Stimulated activated CD4-positive, alpha-beta T cell treated with anti-CD3 and anti-CD28 coated beads, TNF-alpha, amount 100 ng/mL, for 48 hours (primary cell): ENCODE measurements at regions not wholly inside any gene's neighbourhood (a gene's known extent, or its start where the extent isn't known, plus 50 kb on each side); places are given as distances from the start of the nearest gene placed in this dataset.
"Not testable (repeated sequence)": the region's sequence is repeated elsewhere in the genome, so short reads cannot be mapped to it uniquely, and the experiment has no call there.

ENCODE experiments used
- DNase-seq, 3 donors: peaks; one replicate each; pipeline ENCODE4 v3.0.0-alpha.2; 2020; ENCODE audit warnings: low read depth in 3 of 3

DNA sequence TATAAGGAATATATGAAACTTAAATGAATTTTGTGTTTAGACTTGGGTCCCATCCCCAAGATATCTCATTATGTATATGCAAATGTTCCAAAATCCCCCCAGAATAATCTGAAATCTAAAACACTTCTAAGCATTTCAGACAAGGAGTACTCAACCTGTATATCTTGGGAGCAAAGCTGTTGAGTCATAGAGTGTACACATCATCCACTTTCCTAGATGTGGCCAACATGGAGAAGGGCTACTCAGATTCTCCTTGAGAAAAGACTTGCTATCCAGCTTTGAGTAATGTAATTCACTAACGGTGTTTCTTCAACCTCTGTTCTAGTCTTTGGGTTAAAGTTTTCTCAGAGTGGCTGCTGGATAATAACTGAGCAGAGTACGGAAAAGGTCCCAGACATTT, 215.5 kb upstream of the POU1F1 start:
- no peak for DNase-seq

DNA sequence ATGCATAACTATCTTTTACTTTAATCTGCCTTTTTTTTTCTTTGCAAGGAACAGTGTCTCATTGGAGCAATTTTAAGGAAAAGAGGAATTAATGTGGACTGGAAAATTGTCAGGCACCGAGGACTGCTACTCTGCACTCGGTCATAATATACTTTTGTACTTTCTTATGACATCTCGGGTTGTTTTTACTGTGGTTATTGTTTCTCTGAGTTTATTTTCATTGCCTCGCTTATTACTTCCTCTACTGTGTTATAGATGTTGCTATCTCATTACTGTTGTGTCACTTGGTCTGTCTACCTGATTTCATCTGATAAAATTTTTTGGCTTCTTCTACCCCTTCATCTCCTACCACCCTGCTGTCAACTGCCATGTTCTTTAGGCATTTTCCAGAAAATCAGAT, 213.5 kb upstream of the POU1F1 start:
- no peak for DNase-seq

DNA sequence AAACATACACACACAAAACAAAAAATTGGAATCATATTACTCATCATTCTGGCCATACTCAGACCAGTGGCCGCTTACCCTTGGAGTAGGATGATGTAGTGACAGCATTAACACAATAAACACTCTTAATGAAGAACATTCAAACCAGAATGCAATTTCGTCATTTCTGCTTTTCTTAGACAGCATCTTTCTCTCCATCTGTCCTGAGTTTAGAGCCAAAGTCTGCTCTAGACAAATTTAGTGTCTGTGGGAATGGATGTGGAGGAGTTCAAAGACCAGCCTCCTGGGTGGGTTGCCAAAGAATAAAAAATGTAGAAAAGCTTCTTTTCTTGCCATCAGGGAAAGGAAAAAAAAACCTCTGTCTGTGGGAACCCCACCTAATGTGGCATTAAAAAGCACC, 212.4 kb upstream of the POU1F1 start:
- no peak for DNase-seq

DNA sequence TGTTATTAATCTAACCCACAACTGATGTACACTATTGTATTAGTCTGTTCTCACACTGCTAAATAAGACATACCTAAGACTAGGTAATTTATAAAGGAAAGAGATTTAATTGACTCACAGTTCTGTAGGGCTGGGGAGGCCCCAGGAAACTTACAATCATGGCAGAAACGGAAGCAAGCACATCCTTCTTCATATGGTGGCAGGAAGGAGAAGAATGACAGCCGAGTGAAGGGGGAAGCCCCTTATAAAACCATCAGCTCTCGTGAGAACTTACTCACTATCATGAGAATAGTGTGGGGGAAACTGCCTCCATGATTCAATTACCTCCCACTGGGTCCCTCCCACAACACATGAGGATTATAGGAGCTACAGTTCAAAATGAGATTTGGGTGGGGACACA, 210.3 kb upstream of the POU1F1 start:
- not testable (repeated sequence) for DNase-seq

DNA sequence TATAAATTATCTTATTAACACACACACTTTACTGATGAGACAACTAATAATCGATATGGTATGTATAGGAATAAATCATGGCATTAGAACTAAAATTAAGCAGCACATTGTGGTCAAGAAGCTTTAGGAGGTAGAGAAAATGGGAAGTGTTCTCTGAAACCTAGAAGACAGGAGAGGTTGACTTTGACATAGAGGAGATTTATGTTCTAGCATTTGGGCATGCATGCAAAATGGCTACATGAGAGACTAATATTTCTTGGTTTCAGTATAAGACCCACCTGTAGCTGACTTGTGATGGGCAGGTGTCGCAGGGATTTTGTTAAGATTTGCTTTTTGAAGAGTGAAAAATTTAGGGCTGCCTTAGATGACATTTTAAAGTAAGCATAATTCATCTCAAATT, 209.7 kb upstream of the POU1F1 start:
- DNase-seq = no peak

DNA sequence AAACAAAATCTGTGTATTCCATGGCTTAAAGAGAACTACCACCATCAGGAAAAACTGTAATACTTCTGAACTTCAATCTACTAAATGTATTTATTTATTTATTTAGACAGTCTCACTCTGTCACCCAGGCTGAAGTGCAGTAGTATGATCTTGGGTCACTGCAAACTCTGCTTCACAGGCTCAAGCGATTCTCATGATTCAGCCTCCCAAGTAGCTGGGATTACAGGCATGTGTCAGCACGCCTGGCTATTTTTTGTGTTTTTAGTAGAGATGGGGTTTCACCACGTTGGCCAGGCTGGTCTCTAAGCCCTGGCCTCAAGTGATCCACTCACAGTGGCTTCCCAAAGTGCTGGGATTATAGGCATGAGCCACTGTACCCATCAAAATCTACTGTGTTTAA, 202.3 kb upstream of the POU1F1 start:
- no peak for DNase-seq

DNA sequence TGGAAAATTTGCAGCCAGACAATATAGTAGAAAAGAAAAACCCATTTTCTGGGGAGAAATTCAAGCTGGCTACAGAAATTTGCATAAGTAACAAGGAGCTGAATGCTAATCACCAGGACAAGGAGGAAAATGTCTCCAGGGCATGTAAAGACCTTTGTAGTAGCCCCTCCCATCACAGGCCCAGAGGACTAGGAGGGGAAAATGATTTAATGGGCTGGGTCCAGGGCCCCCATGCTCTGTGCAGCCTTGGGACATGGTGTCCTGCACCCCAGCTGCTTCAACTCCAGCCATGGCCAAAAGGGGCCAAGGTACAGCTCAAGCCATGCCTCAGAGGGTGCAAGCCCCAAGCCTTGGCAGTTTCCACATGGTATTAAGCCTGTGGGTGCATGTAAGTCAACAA, 197.6 kb upstream of the POU1F1 start:
- DNase-seq = no peak

DNA sequence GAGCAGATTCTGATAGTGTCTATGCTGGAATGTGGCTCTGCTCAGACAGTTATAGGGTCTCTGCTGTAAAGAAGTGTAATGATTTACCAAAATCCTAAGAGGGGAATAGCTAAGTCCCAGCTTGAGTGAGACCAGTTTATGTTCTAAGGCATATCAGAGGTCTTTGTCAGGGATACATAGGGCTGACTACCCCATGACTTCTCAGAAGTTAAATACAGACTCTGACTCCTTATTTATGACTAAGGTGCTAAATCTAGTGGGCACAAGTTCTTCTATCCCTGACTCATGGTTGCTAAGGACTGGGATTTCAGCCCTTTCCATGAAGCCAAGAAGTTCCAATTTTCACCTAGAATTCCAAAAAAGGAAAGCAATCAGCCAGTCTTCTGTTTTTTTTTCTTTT, 192.6 kb upstream of the POU1F1 start:
- DNase-seq = no peak

DNA sequence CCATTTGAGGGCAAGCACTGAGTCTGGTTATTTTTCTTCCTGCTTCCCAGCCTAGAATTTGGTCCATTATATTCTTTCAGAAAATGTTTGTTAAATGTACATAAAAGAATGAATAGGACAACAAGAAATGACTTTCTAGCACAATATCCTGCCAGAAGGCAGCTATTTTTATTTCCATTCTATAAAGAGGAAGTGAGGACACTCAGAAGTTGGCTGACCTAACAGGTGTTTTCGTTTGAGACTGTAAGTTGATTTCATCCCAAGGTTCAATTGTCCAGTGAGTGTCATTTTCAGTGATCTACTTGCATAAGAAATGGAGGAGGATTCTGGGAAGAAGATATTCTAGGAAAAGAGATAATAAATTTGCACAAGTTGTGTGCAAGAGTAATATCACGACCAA, 191.9 kb upstream of the POU1F1 start:
- no peak for DNase-seq

DNA sequence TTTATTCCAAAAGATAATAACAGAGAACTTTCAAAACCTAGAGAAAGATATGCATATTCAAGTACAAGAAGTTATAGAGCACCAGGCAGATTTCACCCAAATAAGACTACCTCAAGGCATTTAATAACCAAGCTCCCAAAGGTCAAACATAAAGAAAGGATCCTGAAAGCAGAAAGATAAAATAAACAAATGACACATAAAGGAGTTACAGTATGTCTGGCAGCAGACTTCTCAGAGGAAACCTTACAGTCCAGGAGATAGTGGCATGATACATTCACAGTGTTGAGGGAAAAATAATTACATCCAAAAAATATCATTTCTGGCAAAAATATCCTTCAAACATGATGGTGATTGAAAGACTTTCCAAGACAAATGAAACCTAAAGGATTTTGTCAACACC, 185.8 kb upstream of the POU1F1 start:
- no peak for DNase-seq

DNA sequence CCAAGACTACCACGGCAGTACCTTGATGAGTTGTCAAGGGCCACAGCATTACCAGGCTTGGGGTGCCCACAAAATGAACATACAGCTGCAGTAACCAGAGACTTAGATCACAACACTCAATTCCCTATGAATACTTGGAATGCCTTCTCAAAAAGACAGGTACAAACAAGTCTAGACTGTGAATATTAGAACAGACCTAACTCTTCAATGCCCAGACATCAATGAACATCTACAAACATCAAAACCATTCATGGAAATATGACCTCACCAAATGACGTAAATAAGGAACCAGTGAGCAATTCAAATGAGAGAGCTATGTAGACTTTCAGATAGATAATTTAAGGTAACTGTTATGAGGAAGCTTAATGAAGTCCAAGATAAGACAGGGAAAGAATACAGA, 185.1 kb upstream of the POU1F1 start:
- DNase-seq = no peak

DNA sequence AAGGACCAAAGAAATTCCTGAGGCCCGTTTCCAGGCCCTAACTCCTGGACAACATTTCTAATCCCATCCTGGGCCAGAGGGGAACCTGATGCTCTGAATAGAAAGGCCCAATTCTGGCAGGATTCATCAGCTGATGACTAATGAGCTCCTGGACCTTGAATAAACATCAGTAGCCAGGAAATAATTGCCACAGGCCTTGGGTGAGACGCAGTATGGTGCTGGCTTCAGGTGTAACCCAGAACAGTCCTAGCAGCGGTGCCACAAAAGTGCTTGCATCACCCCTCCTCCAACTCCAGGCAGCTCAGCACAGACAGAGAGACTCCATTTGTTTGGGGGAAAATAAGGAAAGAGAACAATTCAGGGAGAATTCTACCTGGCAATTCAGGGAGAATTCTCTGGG, 184.7 kb upstream of the POU1F1 start:
- no peak for DNase-seq

DNA sequence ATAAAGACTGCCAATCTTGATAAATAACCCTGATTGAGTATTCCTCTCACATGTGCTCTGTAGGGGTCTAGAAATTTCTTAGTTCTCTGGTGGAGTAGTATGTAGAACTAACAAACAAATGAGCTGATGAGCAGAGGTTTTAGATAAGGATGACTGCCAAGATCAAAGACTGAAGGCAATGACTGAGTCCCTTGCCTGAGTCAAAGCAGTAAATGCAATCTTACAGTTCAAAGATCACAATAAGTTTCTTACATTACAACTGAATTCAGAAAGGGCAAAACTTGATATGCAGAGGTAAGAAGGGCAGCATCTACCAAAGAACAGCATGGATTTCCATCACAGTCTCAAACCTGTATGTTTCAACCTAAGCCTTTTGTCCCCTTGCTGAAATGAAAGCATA, 172.2 kb upstream of the POU1F1 start:
- no peak for DNase-seq

DNA sequence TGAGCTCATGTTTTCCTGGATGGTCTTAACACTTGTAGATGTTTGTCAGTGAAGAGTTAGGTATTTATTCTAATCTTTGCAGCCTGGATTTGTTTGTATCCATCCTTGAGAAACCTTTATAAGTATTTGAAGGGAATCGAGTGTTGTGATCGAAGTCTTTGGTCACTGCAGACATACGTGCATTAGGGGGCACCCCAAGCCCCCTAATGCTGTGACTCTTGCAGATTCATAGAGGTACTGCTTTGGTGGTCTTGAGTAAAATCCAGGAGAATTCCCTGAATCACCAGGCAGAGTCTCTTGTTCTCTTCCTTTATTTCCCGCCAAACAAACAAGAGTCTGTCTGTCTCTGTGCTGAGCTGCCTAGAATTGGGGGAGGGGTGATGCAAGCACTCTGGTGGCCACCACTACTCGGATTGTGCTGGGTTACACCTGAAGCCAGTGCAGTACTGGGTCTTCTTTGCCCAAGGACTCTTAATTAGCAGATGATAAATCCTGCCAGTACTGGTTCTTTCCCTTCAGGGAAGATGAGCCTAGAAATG, 170.5 kb upstream of the POU1F1 start:
- no peak for DNase-seq

DNA sequence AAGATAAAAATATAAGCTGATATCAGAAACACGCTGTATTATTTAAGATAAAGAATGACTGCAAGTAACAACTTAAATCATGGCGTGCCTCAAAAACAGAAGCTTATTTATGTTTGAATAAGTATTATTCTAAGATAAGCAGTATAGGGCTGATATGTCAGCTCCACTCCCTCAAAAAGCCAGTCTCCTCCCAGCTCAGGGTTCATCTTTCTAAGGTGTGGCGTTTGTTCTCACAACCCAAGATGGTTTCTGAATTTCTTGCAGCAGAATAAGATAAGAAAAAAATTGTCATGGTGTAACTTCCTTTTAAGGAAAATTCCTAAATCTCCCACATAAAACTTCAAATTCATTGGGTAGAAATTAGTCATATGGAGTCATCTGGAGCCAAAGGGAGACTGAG, 166.1 kb upstream of the POU1F1 start:
- DNase-seq = no peak

DNA sequence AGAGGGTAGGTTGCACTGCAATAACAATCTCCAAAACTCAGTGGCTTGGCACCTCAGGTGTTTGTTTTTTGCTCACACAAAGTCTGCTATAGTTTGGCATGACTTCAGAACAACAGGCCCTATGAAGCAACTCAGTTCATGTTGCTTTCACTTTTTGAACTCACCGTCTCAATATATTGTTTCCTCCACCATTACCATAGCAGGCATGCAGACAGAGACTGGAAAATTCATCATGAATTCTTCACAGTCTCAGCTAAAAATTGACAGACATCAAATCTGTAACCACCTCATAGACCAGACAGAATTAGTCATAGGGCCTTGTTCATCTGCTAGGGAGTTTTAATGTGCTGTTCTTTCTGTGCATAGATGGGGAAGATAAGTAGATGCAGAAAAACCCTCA, 161.4 kb upstream of the POU1F1 start:
- DNase-seq = no peak

DNA sequence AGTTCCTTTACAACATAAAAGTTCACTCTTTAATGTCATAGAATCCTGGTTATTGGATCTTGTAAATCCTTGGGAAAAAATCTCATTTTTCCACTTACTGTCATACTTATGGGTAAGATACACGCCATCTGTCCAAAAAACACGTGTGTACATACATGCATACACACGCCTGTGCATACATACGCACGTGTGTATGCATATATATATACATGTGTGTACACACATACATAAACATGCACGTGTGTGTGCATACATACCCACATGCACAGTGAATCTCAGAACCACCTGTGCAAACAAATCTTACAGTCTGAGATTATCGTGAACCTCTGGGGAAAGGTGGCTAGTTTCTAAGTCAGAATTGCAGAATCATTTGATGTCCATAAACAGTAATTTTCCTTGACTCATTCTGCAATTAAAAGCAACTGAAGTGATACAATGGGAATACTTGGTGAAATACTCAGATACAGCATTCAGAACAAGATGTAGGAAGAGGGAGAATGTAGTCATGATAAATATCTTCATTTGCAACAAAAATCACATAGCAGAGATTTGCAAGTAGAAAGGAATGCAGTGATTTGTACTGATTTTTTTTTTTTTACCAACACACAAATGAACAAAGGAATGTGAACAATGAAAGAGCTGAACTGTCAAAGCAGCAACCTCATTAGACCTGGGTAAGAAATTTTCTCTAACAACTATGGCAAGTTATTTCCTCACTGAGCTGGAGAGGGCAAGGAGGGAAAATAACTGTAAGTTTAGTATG, 160.6 kb upstream of the POU1F1 start:
- no peak for DNase-seq

DNA sequence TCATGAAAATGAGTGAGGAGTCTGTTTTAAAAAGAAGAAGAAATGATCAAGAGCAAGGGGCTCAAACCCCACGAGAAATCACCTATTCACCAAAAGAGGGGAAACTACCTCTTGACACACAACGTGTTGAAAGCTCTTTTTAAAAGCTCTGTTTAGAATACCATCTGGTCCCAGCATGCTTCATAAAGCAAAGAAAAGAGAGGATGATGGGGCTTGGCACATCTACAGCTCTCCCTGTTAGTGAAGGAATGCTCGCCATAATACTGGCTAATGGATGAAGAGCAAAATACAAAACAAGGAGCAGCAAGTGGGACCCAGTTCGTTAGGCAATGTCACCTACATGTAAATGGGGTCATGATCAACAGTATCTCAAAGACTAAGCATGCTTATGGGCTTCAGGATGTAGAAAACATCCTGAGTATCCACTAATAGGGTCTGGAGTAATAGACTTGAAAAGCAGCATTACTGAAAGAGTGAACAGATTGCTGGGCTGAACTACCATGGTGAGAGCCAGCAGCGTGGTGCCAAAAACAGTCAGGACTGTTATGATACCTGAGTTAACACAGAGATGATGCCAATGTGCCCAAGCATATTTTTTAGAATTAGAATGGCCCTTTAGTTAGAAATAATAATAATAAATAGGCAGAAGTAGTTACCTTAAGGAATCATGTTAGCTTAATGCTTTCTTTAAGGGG, 159.7 kb upstream of the POU1F1 start:
- no peak for DNase-seq

DNA sequence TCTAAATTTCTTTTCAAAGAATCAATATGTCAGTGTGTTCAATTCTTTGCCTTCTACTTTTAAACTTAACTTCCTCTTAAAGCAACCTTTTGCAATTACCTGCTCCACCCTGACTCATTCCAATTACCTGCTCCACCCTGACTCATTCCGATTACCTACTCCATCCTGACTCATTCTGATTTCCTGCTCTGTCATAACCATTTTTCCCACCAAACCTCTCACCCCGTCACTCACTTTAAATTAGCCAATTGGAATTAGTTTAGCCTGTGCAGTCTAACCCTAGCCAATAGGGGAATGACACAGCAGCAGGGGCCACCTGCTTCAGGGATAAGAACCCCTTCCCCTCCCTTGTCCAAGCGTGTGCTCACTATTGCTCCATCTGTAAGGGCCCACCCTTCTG, 157.1 kb upstream of the POU1F1 start:
- not testable (repeated sequence) for DNase-seq

DNA sequence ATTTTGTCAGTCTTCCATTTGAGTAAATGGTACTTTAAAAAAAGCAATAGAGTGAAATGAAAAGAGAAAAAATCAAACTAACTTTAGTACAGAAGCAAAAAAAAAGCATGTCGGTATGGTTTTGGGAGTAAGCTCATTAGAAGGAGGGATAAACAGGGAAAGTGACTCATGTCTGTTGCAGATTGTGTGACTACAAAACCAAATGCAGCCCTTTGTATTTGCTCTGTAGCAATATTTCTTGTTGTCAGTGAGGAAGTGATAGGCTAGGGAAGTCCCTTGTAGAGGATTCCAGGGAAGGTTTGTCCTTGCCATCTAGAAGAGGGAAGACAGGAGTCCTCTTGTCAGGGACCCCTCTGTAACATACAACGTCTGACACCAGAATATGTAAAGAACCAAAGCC, 150.5 kb upstream of the POU1F1 start:
- DNase-seq = no peak

DNA sequence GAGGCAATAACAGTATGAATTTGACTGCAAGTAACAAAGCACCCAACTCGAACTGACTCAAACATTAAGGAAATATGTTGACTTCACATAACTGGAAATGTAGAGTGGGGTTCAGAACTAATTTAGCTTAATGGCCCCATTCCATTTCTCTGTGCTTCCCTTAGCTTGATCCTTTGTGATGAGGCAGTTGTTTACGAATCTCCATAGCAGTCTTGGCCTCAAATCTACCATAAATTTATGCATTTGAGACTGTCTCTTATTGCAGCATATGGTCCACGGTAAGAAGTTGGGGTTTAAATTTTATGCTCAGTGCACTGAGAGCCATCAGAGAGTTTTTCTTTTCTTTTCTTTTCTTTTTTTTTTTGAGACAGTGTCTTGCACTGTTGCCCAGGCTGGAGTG, 148.7 kb upstream of the POU1F1 start:
- DNase-seq = no peak

DNA sequence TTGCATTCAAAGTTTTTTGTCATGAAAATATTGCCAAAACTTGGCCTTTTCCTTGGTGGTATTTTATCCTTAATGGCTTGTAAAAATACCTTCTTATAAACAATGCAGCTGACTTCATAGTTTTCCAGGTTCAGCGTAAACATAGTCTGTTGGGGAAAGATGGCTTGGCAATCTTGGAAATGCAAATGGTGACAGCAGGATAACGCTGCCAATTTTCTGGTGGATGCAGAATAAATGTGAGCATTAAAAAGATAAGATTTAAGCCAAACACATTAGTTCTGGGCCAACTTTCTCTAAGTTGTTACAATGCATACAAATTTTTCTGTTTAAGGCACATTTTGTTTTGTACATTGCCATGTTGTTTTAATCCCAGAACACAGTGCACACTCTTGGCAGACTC, 147.0 kb upstream of the POU1F1 start:
- DNase-seq = no peak

DNA sequence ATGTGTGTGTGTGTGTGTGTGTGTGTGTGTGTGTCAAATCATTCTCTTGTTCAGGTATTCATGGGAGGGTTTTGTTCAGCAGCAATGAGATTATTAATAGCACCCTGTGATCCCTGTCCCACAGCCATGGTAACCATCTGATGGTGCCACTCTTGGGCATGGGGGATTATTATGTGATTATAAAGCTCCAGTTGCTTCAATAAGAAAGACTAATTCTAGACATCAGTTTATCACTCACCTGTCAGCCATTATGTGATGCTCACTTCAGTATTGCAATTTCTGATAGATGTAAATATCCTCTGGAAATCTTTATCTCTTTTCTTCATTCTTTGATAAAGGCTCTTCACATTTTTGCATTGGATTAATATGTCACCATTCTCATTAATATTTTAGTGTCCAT, 145.9 kb upstream of the POU1F1 start:
- no peak for DNase-seq

DNA sequence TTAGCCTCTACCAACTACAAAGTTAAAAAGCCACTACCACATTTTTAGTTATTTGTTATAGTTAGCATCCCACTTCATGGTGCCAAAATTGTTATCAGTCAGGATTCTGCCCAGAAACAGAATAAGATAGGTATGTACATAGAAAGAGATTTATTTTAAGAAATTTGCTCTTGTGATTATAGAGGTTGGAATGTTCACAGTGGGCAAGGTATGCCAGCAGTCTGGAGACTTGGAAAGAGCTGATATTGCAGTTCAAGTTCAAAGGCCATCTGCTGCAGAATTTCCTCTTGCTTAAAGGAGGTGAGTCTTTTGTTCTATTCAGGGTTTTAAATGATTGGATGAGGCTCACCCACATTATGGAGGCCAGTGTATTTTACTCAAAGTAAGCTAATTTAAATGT, 143.8 kb upstream of the POU1F1 start:
- no peak for DNase-seq
